ENCODE measurements at regions not wholly inside any gene's neighbourhood (a gene's known extent, or its start where the extent isn't known, plus 50 kb on each side); places are given as distances from the start of the nearest gene placed in this dataset.

- H3K9ac ChIP-seq (ENCODE audit: control insufficient read depth, extremely low read depth, insufficient read depth, low read length): no peak overlapping the region
- no peak overlapping the region for H3K4me2 ChIP-seq (ENCODE audit: control insufficient read depth, extremely low read depth, insufficient read depth, low read depth, low read length)
- no peak for TF ChIP-seq CTCF (optimal IDR thresholded peaks at IDR 0.05 in 1 of 3, IDR thresholded peaks at IDR 0.05 in 1 of 3, conservative IDR thresholded peaks at IDR 0.05 in 1 of 3; ENCODE audit: extremely low read depth in 1 of 3, insufficient read depth in 2 of 3, low read length in 3 of 3)
- TF ChIP-seq EZH2 (IDR thresholded peaks at IDR 0.05; ENCODE audit: low read length): no peak
- H3K27ac ChIP-seq (ENCODE audit: control insufficient read depth, insufficient read depth, low read length): no peak overlapping the region
- DNase-seq (ENCODE audit: low read depth, low spot score) (no peak), FAIRE-seq (no peak)
- H3K4me3 ChIP-seq (ENCODE audit: control insufficient read depth in 2 of 3, extremely low read depth in 1 of 3, insufficient read depth in 2 of 3, low read depth in 1 of 3, low read length in 3 of 3): no peak overlapping the region
- dilution Hi-C loops (cut with MboI; ENCODE audit: extremely low pct_ligation_motif_present, low sequenced_read_pairs): no loop called here
- no peaks in the 10 kb centered on the region for H3K4me1 ChIP-seq (ENCODE audit: control insufficient read depth, extremely low read depth, insufficient read depth, low read length)
- no peak overlapping the region for H2AFZ ChIP-seq (ENCODE audit: control insufficient read depth, low read length)
- H4K20me1 ChIP-seq (ENCODE audit: control insufficient read depth, extremely low read depth, insufficient read depth, low read length): no peaks in the 10 kb centered on the region
- H3K27me3 ChIP-seq (ENCODE audit: control insufficient read depth, extremely low read depth, insufficient read depth, low read length): no peaks in the 10 kb centered on the region
- H3K9me1 ChIP-seq (ENCODE audit: control insufficient read depth, extremely low read depth, insufficient read depth, low read length): no peaks in the 10 kb centered on the region
- no peaks in the 10 kb centered on the region for H3K79me2 ChIP-seq (ENCODE audit: control insufficient read depth, insufficient read depth, low read length)
- H3K9me3 ChIP-seq (ENCODE audit: control insufficient read depth, low read depth, low read length): peaks cover 21% of the 10 kb centered on the region
- no peaks in the 10 kb centered on the region for H3K36me3 ChIP-seq (ENCODE audit: control insufficient read depth in 2 of 2, extremely low read depth in 1 of 2, insufficient read depth in 2 of 2, low read length in 2 of 2)
These were observed 125.8 kb downstream of the HMX1 start for GRCh38 chr4:8745826-8746225.

GRCh38 chr4:8745005-8745790, 126.4 kb downstream of the HMX1 start:
- TF ChIP-seq CTCF (optimal IDR thresholded peaks at IDR 0.05 in 1 of 3, IDR thresholded peaks at IDR 0.05 in 1 of 3, conservative IDR thresholded peaks at IDR 0.05 in 1 of 3; ENCODE audit: extremely low read depth in 1 of 3, insufficient read depth in 2 of 3, low read length in 3 of 3) (no peak), EZH2 (IDR thresholded peaks at IDR 0.05; ENCODE audit: low read length) (no peak)
- H4K20me1 ChIP-seq (ENCODE audit: control insufficient read depth, extremely low read depth, insufficient read depth, low read length): no peaks in the 10 kb centered on the region
- H3K9ac ChIP-seq (ENCODE audit: control insufficient read depth, extremely low read depth, insufficient read depth, low read length): no peak overlapping the region
- FAIRE-seq: no peak
- H2AFZ ChIP-seq (ENCODE audit: control insufficient read depth, low read length): no peak overlapping the region
- peaks cover 23% of the 10 kb centered on the region for H3K9me3 ChIP-seq (ENCODE audit: control insufficient read depth, low read depth, low read length)
- H3K27me3 ChIP-seq (ENCODE audit: control insufficient read depth, extremely low read depth, insufficient read depth, low read length): no peaks in the 10 kb centered on the region
- no peaks in the 10 kb centered on the region for H3K36me3 ChIP-seq (ENCODE audit: control insufficient read depth in 2 of 2, extremely low read depth in 1 of 2, insufficient read depth in 2 of 2, low read length in 2 of 2)
- no peak overlapping the region for H3K27ac ChIP-seq (ENCODE audit: control insufficient read depth, insufficient read depth, low read length)
- dilution Hi-C loops (cut with MboI; ENCODE audit: extremely low pct_ligation_motif_present, low sequenced_read_pairs): no loop called here
- H3K4me2 ChIP-seq (ENCODE audit: control insufficient read depth, extremely low read depth, insufficient read depth, low read depth, low read length): no peak overlapping the region
- H3K9me1 ChIP-seq (ENCODE audit: control insufficient read depth, extremely low read depth, insufficient read depth, low read length): no peaks in the 10 kb centered on the region
- no peak for DNase-seq (ENCODE audit: low read depth, low spot score)
- H3K4me3 ChIP-seq (ENCODE audit: control insufficient read depth in 2 of 3, extremely low read depth in 1 of 3, insufficient read depth in 2 of 3, low read depth in 1 of 3, low read length in 3 of 3): no peak overlapping the region
- H3K79me2 ChIP-seq (ENCODE audit: control insufficient read depth, insufficient read depth, low read length): no peaks in the 10 kb centered on the region
- H3K4me1 ChIP-seq (ENCODE audit: control insufficient read depth, extremely low read depth, insufficient read depth, low read length): no peaks in the 10 kb centered on the region
